C4-2B (cell line): ENCODE measurements at regions not wholly inside any gene's neighbourhood (a gene's known extent, or its start where the extent isn't known, plus 50 kb on each side); places are given as distances from the start of the nearest gene placed in this dataset.

Experiments used
- CTCF ChIP-seq: fragments of 450-650 bp; conservative IDR thresholded peaks from 2 replicates; pipeline ENCODE4 v1.5.1; 2017; ENCODE audit warnings: mild to moderate bottlenecking
- ZFX ChIP-seq: fragments of 450-650 bp; IDR thresholded peaks from 2 replicates; pipeline ENCODE4 v1.6.1; 2017

- TF ChIP-seq CTCF (no peak), ZFX (no peak)
Measured at GRCh38 chr2:59680863-59681262, 872.6 kb downstream of the BCL11A start.
